NT2/D1 (cell line): ENCODE measurements at regions not wholly inside any gene's neighbourhood (a gene's known extent, or its start where the extent isn't known, plus 50 kb on each side); places are given as distances from the start of the nearest gene placed in this dataset.
"Not testable (repeated sequence)": the region's sequence is repeated elsewhere in the genome, so short reads cannot be mapped to it uniquely, and the experiment has no call there.

Experiments
- DNase-seq: peaks from one replicate; pipeline ENCODE4 v3.0.0-alpha.2; 2011; ENCODE audit warnings: low read depth, low spot score
- H3K27me3 ChIP-seq: 2 replicates; pipeline ENCODE4 v1.6.0; 2011; ENCODE audit warnings: mild to moderate bottlenecking; ENCODE audit not compliant: insufficient read length, insufficient read depth
- H3K36me3 ChIP-seq: 2 replicates; pipeline ENCODE4 v1.6.1; 2011; ENCODE audit warnings: mild to moderate bottlenecking, low read length, mixed read lengths; ENCODE audit not compliant: insufficient read depth, insufficient read length
- H3K4me1 ChIP-seq: 2 replicates; pipeline ENCODE4 v1.5.1; 2011; ENCODE audit not compliant: insufficient read depth, insufficient read length
- H3K4me3 ChIP-seq: 2 replicates; pipeline ENCODE4 v1.5.1; 2011; ENCODE audit warnings: low read depth; ENCODE audit not compliant: insufficient read length
- H3K9ac ChIP-seq: 2 replicates; pipeline ENCODE4 v1.6.0; 2011; ENCODE audit warnings: low read depth; ENCODE audit not compliant: insufficient read length
- H3K9me3 ChIP-seq: 2 replicates; pipeline ENCODE4 v1.5.1; 2011; ENCODE audit warnings: mild to moderate bottlenecking, low read length; ENCODE audit not compliant: insufficient read depth
- SUZ12 ChIP-seq: IDR thresholded peaks from 2 replicates; pipeline ENCODE4 v1.6.1; 2011; ENCODE audit not compliant: insufficient read length, insufficient read depth; ENCODE audit errors: extremely low read depth
- YY1 ChIP-seq: IDR thresholded peaks from 2 replicates; pipeline ENCODE4 v1.6.1; 2011; ENCODE audit not compliant: insufficient read length, insufficient read depth
- ZNF274 ChIP-seq: IDR thresholded peaks from 2 replicates; pipeline ENCODE4 v1.6.1; 2011; ENCODE audit warnings: mild to moderate bottlenecking, low read depth, low read length

- TF ChIP-seq YY1: no peak
- TF ChIP-seq SUZ12: no peak
- no peak for TF ChIP-seq ZNF274
Observed at GRCh38 chr13:87198371-87198770, 472.8 kb upstream of the SLITRK5 start.

DNA sequence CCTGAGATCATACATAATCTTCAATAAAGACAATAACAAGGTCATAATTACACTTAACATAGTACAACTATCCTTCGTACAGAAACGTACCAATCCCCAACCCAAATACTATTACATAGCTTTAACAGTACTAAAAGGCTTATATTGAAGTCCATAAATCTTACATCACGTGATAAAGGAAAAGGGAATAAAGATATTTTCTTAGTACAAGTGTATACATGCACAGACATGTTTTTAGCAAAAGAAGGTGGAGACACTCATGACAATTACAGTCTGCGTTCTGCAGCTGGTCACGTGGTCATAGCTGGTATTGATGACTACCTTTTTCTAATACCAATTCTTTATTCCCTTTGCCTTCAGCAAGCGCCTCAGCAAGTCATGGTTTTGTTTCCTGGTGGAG, 464.5 kb upstream of the SLITRK5 start:
- Histone ChIP-seq H3K4me1 (no peaks in the 10 kb centered on the region), H3K36me3 (no peaks in the 10 kb centered on the region), H3K27me3 (no peaks in the 10 kb centered on the region), H3K9me3 (no peaks in the 10 kb centered on the region), H3K9ac (no peak overlapping the region), H3K4me3 (no peak overlapping the region)
- DNase-seq: no peak
- no peak for TF ChIP-seq SUZ12
- no peak for TF ChIP-seq YY1
- TF ChIP-seq ZNF274: no peak

More at GRCh38 chr13:87198371-87198770, 472.8 kb upstream of the SLITRK5 start:
- no peak for DNase-seq
- Histone ChIP-seq H3K4me1 (no peaks in the 10 kb centered on the region), H3K36me3 (no peaks in the 10 kb centered on the region), H3K9ac (no peak overlapping the region), H3K4me3 (no peak overlapping the region), H3K27me3 (no peaks in the 10 kb centered on the region), H3K9me3 (peaks cover 11% of the 10 kb centered on the region; the same call in 1 of the 2 replicates)

GRCh38 chr13:87207280-87208003, 463.7 kb upstream of the SLITRK5 start:
- H3K9ac ChIP-seq: no peak overlapping the region
- H3K4me3 ChIP-seq: no peak overlapping the region
- H3K27me3 ChIP-seq: no peaks in the 10 kb centered on the region
- no peak for DNase-seq
- H3K4me1 ChIP-seq: no peaks in the 10 kb centered on the region
- H3K9me3 ChIP-seq: no peaks in the 10 kb centered on the region
- TF ChIP-seq ZNF274 (no peak), YY1 (no peak), SUZ12 (no peak)
- H3K36me3 ChIP-seq: no peaks in the 10 kb centered on the region

GRCh38 chr13:87208636-87209035, 462.5 kb upstream of the SLITRK5 start:
- H3K4me3 ChIP-seq: no peak overlapping the region
- no peak for DNase-seq

GRCh38 chr13:87234981-87235380, 436.2 kb upstream of the SLITRK5 start:
- Histone ChIP-seq H3K4me1 (no peaks in the 10 kb centered on the region), H3K9me3 (no peaks in the 10 kb centered on the region), H3K9ac (no peak overlapping the region), H3K4me3 (no peak overlapping the region), H3K27me3 (no peaks in the 10 kb centered on the region), H3K36me3 (no peaks in the 10 kb centered on the region)
- TF ChIP-seq YY1 (no peak), SUZ12 (no peak), ZNF274 (no peak)
- DNase-seq: no peak

More at GRCh38 chr13:87208636-87209035, 462.5 kb upstream of the SLITRK5 start:
- no peaks in the 10 kb centered on the region for H3K4me1 ChIP-seq
- no peaks in the 10 kb centered on the region for H3K36me3 ChIP-seq
- H3K9me3 ChIP-seq: no peaks in the 10 kb centered on the region
- TF ChIP-seq SUZ12: no peak
- TF ChIP-seq ZNF274: no peak
- TF ChIP-seq YY1: no peak
- no peaks in the 10 kb centered on the region for H3K27me3 ChIP-seq
- no peak overlapping the region for H3K9ac ChIP-seq

- no peaks in the 10 kb centered on the region for H3K27me3 ChIP-seq
- no peaks in the 10 kb centered on the region for H3K36me3 ChIP-seq
- H3K4me1 ChIP-seq: no peaks in the 10 kb centered on the region
- H3K4me3 ChIP-seq: no peak overlapping the region
- no peak overlapping the region for H3K9ac ChIP-seq
- TF ChIP-seq YY1 (no peak), ZNF274 (no peak)
- H3K9me3 ChIP-seq: no peaks in the 10 kb centered on the region
- DNase-seq: no peak
Observed at GRCh38 chr13:87235621-87236020, 435.6 kb upstream of the SLITRK5 start.

- Histone ChIP-seq H3K4me3 (no peak overlapping the region), H3K9ac (no peak overlapping the region)
Observed at GRCh38 chr13:87244256-87244890, 426.8 kb upstream of the SLITRK5 start.

DNA sequence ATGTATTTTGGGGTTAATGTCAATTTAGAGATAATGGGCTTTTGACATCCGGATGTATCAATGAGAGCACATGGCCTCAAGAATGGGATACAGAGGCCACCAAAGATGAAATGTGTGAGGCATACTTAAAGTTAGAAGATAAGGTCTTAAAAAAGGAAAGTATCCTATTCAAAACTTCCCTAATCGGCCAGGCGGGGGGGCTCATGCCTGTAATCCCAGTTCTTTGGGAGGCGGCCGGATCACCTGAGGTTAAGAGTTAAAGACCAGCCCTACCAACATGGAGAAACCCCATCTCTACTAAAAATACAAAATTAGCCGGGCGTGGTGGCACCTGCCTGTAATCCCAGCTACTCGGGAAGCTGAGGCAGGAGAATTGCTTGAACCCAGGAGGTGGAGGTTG, 421.3 kb upstream of the SLITRK5 start:
- DNase-seq, H3K4me1 ChIP-seq, H3K9me3 ChIP-seq, H3K9ac ChIP-seq, H3K36me3 ChIP-seq, H3K27me3 ChIP-seq, H3K4me3 ChIP-seq: not testable (repeated sequence)

More at GRCh38 chr13:87244256-87244890, 426.8 kb upstream of the SLITRK5 start:
- TF ChIP-seq ZNF274 (no peak), SUZ12 (no peak), YY1 (no peak)
- no peak for DNase-seq
- Histone ChIP-seq H3K4me1 (no peaks in the 10 kb centered on the region), H3K9me3 (no peaks in the 10 kb centered on the region), H3K36me3 (no peaks in the 10 kb centered on the region), H3K27me3 (no peaks in the 10 kb centered on the region)
